ENCODE measurements at regions not wholly inside any gene's neighbourhood (a gene's known extent, or its start where the extent isn't known, plus 50 kb on each side); places are given as distances from the start of the nearest gene placed in this dataset.

DNA sequence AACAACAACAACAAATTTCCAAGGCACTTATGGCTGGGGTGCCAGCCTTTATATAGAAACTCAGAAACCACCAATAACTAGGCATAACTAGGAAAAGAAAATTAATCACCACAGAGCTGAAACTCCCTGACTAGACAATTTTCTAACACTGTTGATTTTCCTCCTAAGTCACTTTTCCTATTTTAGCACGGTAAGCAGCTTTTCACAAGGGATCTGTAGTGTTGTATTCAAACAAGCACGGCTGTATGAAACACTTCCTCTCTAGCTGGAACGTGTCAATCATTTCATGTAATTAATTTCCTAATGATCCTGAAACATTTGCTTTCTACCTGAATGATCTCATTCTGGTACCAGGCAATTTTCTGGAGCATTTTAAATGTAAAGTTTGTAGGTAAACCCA is 645.0 kb downstream of the IRS1 start:
- no peak overlapping the region for H3K4me3 ChIP-seq
- no peak overlapping the region for H3K27ac ChIP-seq
- no peak for DNase-seq (ENCODE audit: low spot score)
- TF ChIP-seq, protein P1, sequence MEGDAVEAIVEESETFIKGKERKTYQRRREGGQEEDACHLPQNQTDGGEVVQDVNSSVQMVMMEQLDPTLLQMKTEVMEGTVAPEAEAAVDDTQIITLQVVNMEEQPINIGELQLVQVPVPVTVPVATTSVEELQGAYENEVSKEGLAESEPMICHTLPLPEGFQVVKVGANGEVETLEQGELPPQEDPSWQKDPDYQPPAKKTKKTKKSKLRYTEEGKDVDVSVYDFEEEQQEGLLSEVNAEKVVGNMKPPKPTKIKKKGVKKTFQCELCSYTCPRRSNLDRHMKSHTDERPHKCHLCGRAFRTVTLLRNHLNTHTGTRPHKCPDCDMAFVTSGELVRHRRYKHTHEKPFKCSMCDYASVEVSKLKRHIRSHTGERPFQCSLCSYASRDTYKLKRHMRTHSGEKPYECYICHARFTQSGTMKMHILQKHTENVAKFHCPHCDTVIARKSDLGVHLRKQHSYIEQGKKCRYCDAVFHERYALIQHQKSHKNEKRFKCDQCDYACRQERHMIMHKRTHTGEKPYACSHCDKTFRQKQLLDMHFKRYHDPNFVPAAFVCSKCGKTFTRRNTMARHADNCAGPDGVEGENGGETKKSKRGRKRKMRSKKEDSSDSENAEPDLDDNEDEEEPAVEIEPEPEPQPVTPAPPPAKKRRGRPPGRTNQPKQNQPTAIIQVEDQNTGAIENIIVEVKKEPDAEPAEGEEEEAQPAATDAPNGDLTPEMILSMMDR (IDR thresholded peaks at IDR 0.05): no peak

DNA sequence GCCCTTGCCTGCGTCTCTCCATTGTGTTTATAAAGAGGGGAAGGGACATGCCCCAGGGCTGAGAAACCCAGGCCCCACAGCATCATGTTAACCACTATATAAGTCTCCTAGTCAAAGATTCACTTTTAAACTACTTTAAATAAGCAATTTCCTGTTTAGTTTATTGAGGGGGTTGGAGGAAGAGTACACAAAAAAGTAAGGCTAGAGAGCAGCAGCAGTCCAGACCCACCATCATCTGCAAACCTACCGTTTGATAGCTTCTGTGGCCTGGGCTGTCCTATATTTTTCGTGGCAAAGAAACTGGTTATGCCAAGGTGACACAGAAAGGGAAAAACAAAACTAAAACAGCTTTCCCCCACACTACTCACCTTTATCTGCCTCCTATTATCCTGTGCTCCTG is 646.1 kb downstream of the IRS1 start:
- Histone ChIP-seq H3K4me3 (no peak overlapping the region), H3K27ac (no peak overlapping the region)
- TF ChIP-seq, protein P1 (IDR thresholded peaks at IDR 0.05): no peak
- no peak for DNase-seq (ENCODE audit: low spot score)

GRCh38 chr2:226151157-226151556 is 648.5 kb downstream of the IRS1 start:
- H3K27ac ChIP-seq: no peak overlapping the region
- TF ChIP-seq, protein P1 (IDR thresholded peaks at IDR 0.05): no peak
- H3K4me3 ChIP-seq: no peak overlapping the region
- no peak for DNase-seq (ENCODE audit: low spot score)

- no peak overlapping the region for H3K27ac ChIP-seq
- DNase-seq (ENCODE audit: low spot score): no peak
- H3K4me3 ChIP-seq: no peak overlapping the region
- TF ChIP-seq, protein P1 (IDR thresholded peaks at IDR 0.05): no peak
Measured at GRCh38 chr2:226143091-226143490, 656.5 kb downstream of the IRS1 start.

DNA sequence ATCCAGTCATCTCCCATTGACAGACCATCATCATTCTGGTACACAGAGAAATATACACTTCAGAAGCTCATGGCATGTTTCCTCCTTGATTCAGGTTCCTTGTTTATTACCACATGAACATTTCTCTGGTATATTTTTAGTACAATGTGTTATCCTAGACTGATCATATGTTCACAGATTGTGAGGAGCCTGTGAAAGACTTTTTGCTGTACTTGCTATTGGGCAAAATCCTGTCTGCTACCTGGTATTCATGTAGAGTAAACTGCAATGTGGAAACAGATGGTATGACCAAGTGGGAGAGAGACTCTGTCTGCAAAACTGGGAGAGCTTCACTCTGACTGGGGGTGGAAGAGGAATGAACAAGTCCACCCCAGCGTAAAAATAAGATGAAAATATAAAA is 657.2 kb downstream of the IRS1 start:
- no peak overlapping the region for H3K27ac ChIP-seq
- no peak overlapping the region for H3K4me3 ChIP-seq
- TF ChIP-seq, protein P1 (IDR thresholded peaks at IDR 0.05): no peak
- DNase-seq (ENCODE audit: low spot score): no peak

- no peak overlapping the region for H3K4me3 ChIP-seq
- TF ChIP-seq, protein P1 (IDR thresholded peaks at IDR 0.05): no peak
- DNase-seq (ENCODE audit: low spot score): no peak
- no peak overlapping the region for H3K27ac ChIP-seq
Measured at GRCh38 chr2:226140594-226140993, 659.0 kb downstream of the IRS1 start.

- DNase-seq (ENCODE audit: low spot score): no peak
- Histone ChIP-seq H3K27ac (no peak overlapping the region), H3K4me3 (no peak overlapping the region)
- TF ChIP-seq, protein P1 (IDR thresholded peaks at IDR 0.05): no peak
Measured at GRCh38 chr2:226139759-226140158, 659.9 kb downstream of the IRS1 start.

Measured in coronary artery (tissue), 2 donors.